H1 (cell line): ENCODE measurements at regions not wholly inside any gene's neighbourhood (a gene's known extent, or its start where the extent isn't known, plus 50 kb on each side); places are given as distances from the start of the nearest gene placed in this dataset.

Source experiments
- GABPA ChIP-seq: IDR thresholded peaks from 2 replicates; pipeline ENCODE4 v1.6.1; 2011; ENCODE audit warnings: mild to moderate bottlenecking, low read length, moderate library complexity, borderline replicate concordance; ENCODE audit not compliant: insufficient read depth
- RAD21 ChIP-seq, 2 experiments: IDR thresholded peaks in 1 of 2; conservative IDR thresholded peaks in 1 of 2; 2 replicates each; pipeline ENCODE4 v1.6.1; 2011; ENCODE audit warnings: low read depth in 2 of 2, low read length in 2 of 2, improper control_type of control experiment in 1 of 2, inconsistent platforms in 1 of 2, mild to moderate bottlenecking in 1 of 2, moderate library complexity in 1 of 2
- TAF1 ChIP-seq: IDR thresholded peaks from 2 replicates; pipeline ENCODE4 v1.6.1; 2011; ENCODE audit warnings: mild to moderate bottlenecking, low read depth, low read length

DNA sequence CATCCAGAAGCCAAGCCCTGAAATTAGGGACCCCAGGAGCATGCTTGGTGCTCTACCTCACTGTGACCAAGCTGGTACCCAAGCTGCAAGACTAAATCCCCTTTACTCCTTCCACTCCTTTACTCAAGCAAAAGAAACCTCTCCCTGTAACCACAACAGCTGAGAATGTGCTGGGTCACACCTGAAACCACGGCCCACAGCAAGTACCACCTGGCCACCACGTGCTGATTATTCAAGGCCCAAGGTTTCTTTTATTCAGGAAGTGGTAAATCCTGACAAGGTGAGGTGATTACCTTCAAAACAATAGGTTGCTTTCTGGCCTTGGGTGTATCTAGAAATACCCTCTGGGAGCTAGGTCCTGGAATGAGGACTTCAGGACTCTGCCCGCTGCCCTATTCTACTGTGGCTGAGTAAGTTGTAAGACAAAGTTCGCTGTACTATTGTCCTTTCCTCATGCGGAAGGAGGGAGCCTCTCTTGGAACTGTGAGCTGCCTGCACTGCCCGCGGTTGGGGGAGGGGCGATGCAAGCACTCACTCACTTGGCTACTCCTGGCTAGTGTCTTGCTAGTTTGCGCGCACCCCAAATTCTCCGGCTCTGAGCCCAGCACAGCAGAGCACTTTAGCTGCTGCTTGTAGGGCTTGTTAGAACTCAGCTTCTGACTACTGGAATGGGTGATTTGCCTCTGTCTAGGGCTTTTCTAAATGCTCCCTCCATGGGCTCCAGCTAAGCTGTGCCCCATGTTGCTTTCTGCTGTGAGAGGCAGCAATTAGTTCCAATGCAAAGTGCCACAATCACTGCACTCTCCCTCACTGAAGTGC, 487.1 kb upstream of the CNTN3 start (continued):
- TF ChIP-seq GABPA (no peak), RAD21 (IDR thresholded peaks at IDR 0.05 in 1 of 2, conservative IDR thresholded peaks at IDR 0.05 in 1 of 2; ENCODE audit: low read depth in 2 of 2, low read length in 2 of 2) (peak in 1 of 2 experiments; percentile 20; a peak in 1 of 4 replicates), TAF1 (peak; percentile 41; the same call in 1 of the 2 replicates)
